Osteoblast (primary cell): ENCODE measurements at regions not wholly inside any gene's neighbourhood (a gene's known extent, or its start where the extent isn't known, plus 50 kb on each side); places are given as distances from the start of the nearest gene placed in this dataset.

Experiments
- DNase-seq: peaks from one replicate; pipeline ENCODE4 v3.0.0; 2011; ENCODE audit warnings: low spot score, mixed read lengths; ENCODE audit not compliant: insufficient read length; ENCODE audit errors: missing footprints
- H2AFZ ChIP-seq: 2 replicates; pipeline ENCODE4 v1.6.0; 2011; ENCODE audit warnings: mild to moderate bottlenecking, low read length
- H3K27ac ChIP-seq: 2 replicates; pipeline ENCODE4 v1.5.1; 2011; ENCODE audit warnings: mild to moderate bottlenecking, low read depth, low read length, moderate library complexity
- H3K27me3 ChIP-seq: 2 replicates; pipeline ENCODE4 v1.6.0; 2012; ENCODE audit warnings: mild to moderate bottlenecking, control low read depth, inconsistent platforms, low read length, moderate library complexity; ENCODE audit not compliant: insufficient read depth
- H3K36me3 ChIP-seq: 2 replicates; pipeline ENCODE4 v1.5.1; 2011; ENCODE audit warnings: mild to moderate bottlenecking, low read length, control low read depth, moderate library complexity; ENCODE audit not compliant: insufficient read depth
- H3K4me1 ChIP-seq: 2 replicates; pipeline ENCODE4 v1.5.1; 2011; ENCODE audit warnings: mild to moderate bottlenecking, low read length, control low read depth, moderate library complexity; ENCODE audit not compliant: insufficient read depth
- H3K4me2 ChIP-seq: 2 replicates; pipeline ENCODE4 v1.6.0; 2011; ENCODE audit warnings: mild to moderate bottlenecking, low read length; ENCODE audit not compliant: insufficient read depth
- H3K4me3 ChIP-seq: fragments of 200-600 bp; sonication (generic); 3 replicates; pipeline ENCODE4 v1.5.1; 2012; ENCODE audit warnings: mild to moderate bottlenecking, low read length, inconsistent platforms; ENCODE audit not compliant: insufficient read depth
- H3K79me2 ChIP-seq: 2 replicates; pipeline ENCODE4 v1.6.0; 2012; ENCODE audit warnings: mild to moderate bottlenecking, low read length, control low read depth, inconsistent platforms; ENCODE audit not compliant: insufficient read depth
- H3K9me3 ChIP-seq: 2 replicates; pipeline ENCODE4 v1.5.1; 2011; ENCODE audit warnings: low read depth, low read length, control low read depth
- H4K20me1 ChIP-seq: 2 replicates; pipeline ENCODE4 v1.6.0; 2012; ENCODE audit warnings: mild to moderate bottlenecking, low read length, control low read depth; ENCODE audit not compliant: insufficient read depth
- TF ChIP-seq, protein P1 (sequence below): IDR thresholded peaks from 2 replicates; pipeline ENCODE4 v1.5.1; 2011; ENCODE audit warnings: mild to moderate bottlenecking, low read depth, low read length, moderate library complexity; ENCODE audit errors: extremely low read depth

GRCh38 chr2:225995796-225996461, 596.4 kb downstream of the NYAP2 start:
- no peak overlapping the region for H3K4me3 ChIP-seq
- H3K4me1 ChIP-seq: peaks cover 25% of the 10 kb centered on the region
- no peaks in the 10 kb centered on the region for H3K9me3 ChIP-seq
- no peaks in the 10 kb centered on the region for H3K36me3 ChIP-seq
- peak overlapping the region; percentile 6 for H2AFZ ChIP-seq
- H3K27ac ChIP-seq: peak overlapping the region; percentile 64
- TF ChIP-seq, protein P1, sequence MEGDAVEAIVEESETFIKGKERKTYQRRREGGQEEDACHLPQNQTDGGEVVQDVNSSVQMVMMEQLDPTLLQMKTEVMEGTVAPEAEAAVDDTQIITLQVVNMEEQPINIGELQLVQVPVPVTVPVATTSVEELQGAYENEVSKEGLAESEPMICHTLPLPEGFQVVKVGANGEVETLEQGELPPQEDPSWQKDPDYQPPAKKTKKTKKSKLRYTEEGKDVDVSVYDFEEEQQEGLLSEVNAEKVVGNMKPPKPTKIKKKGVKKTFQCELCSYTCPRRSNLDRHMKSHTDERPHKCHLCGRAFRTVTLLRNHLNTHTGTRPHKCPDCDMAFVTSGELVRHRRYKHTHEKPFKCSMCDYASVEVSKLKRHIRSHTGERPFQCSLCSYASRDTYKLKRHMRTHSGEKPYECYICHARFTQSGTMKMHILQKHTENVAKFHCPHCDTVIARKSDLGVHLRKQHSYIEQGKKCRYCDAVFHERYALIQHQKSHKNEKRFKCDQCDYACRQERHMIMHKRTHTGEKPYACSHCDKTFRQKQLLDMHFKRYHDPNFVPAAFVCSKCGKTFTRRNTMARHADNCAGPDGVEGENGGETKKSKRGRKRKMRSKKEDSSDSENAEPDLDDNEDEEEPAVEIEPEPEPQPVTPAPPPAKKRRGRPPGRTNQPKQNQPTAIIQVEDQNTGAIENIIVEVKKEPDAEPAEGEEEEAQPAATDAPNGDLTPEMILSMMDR: no peak
- no peaks in the 10 kb centered on the region for H3K27me3 ChIP-seq
- H3K79me2 ChIP-seq: no peaks in the 10 kb centered on the region
- H3K4me2 ChIP-seq: peak overlapping the region; percentile 30
- no peak for DNase-seq
- no peaks in the 10 kb centered on the region for H4K20me1 ChIP-seq

GRCh38 chr2:225994748-225995405, 595.4 kb downstream of the NYAP2 start:
- DNase-seq: no peak
- no peaks in the 10 kb centered on the region for H3K27me3 ChIP-seq
- H3K4me3 ChIP-seq: no peak overlapping the region
- no peak overlapping the region for H3K4me2 ChIP-seq
- TF ChIP-seq, protein P1: no peak
- no peaks in the 10 kb centered on the region for H3K36me3 ChIP-seq
- no peaks in the 10 kb centered on the region for H3K9me3 ChIP-seq
- H3K79me2 ChIP-seq: no peaks in the 10 kb centered on the region
- H2AFZ ChIP-seq: no peak overlapping the region
- no peaks in the 10 kb centered on the region for H4K20me1 ChIP-seq
- H3K27ac ChIP-seq: peak overlapping the region; percentile 64
- peaks cover 25% of the 10 kb centered on the region for H3K4me1 ChIP-seq

DNA sequence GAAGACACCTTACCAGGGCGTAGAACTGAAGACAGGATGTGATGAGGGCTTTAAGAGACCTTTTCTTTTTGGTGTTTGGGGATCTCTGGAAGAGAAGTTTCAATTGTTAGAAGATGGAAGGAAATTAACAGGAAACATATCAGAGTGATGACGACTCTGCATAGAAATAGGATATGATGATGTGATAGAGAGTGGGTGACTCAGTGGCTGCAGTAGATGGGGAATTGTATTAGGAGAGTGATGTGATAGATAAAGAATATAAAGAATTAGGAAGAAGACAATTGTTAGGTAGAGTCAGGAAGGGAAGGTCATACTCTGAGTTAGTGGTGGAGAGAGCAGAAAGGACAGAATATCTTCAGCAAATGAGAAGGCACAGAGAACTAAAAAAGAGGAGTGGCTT, 593.9 kb downstream of the NYAP2 start:
- peak overlapping the region; percentile 12 for H2AFZ ChIP-seq
- H3K36me3 ChIP-seq: no peaks in the 10 kb centered on the region
- H3K9me3 ChIP-seq: no peaks in the 10 kb centered on the region
- H3K4me2 ChIP-seq: no peak overlapping the region
- no peak for DNase-seq
- H3K27ac ChIP-seq: peak overlapping the region; percentile 54
- TF ChIP-seq, protein P1: no peak
- H3K4me1 ChIP-seq: peaks cover 25% of the 10 kb centered on the region
- no peaks in the 10 kb centered on the region for H4K20me1 ChIP-seq
- H3K79me2 ChIP-seq: no peaks in the 10 kb centered on the region
- no peak overlapping the region for H3K4me3 ChIP-seq
- no peaks in the 10 kb centered on the region for H3K27me3 ChIP-seq

GRCh38 chr2:225989809-225990208, 590.3 kb downstream of the NYAP2 start:
- TF ChIP-seq, protein P1: no peak
- no peaks in the 10 kb centered on the region for H3K79me2 ChIP-seq
- no peaks in the 10 kb centered on the region for H4K20me1 ChIP-seq
- H3K4me3 ChIP-seq: no peak overlapping the region
- peaks cover 7% of the 10 kb centered on the region for H3K4me1 ChIP-seq
- no peak overlapping the region for H3K27ac ChIP-seq
- no peaks in the 10 kb centered on the region for H3K27me3 ChIP-seq
- H2AFZ ChIP-seq: no peak overlapping the region
- H3K4me2 ChIP-seq: no peak overlapping the region
- no peaks in the 10 kb centered on the region for H3K9me3 ChIP-seq
- no peak for DNase-seq
- H3K36me3 ChIP-seq: no peaks in the 10 kb centered on the region
